CD8-positive, alpha-beta memory T cell (primary cell): ENCODE measurements at regions not wholly inside any gene's neighbourhood (a gene's known extent, or its start where the extent isn't known, plus 50 kb on each side); places are given as distances from the start of the nearest gene placed in this dataset.

Experiments
- CTCF ChIA-PET: fragments of 350-600 bp; sonication (Branson Sonifier 250); formaldehyde crosslinking; loops from one replicate; lab custom pipeline; 2021; ENCODE audit warnings: antibody characterized with exemption; lab: Charles Lee
- POLR2A ChIA-PET: fragments of 350-600 bp; sonication (Branson Sonifier 250); formaldehyde crosslinking; loops from one replicate; lab custom pipeline; 2021; ENCODE audit warnings: antibody characterized with exemption; lab: Charles Lee
- DNase-seq, 5 donors: peaks; one replicate each; pipeline versions ENCODE4 v3.0.0 to v3.0.0-alpha.2; 2020 to 2022; ENCODE audit warnings: mixed read lengths in 1 of 5
- H3K27ac ChIP-seq: one replicate; pipeline ENCODE4 v1.7.0; 2013; ENCODE audit warnings: low read depth, mild to moderate bottlenecking, low read length, moderate library complexity
- H3K27me3 ChIP-seq: 2 replicates; pipeline ENCODE4 v1.7.0; 2013; ENCODE audit warnings: low read length, mild to moderate bottlenecking; ENCODE audit not compliant: insufficient read depth, poor library complexity, severe bottlenecking
- H3K36me3 ChIP-seq: 2 replicates; pipeline ENCODE4 v1.7.0; 2013; ENCODE audit warnings: mild to moderate bottlenecking, low read length, moderate library complexity; ENCODE audit not compliant: insufficient read depth
- H3K4me1 ChIP-seq: 2 replicates; pipeline ENCODE4 v1.7.0; 2013; ENCODE audit warnings: mild to moderate bottlenecking, low read length, moderate library complexity; ENCODE audit not compliant: insufficient read depth
- H3K4me3 ChIP-seq: 2 replicates; pipeline ENCODE4 v1.7.0; 2013; ENCODE audit warnings: mild to moderate bottlenecking, low read length
- H3K9me3 ChIP-seq: 2 replicates; pipeline ENCODE4 v1.7.0; 2013; ENCODE audit warnings: mild to moderate bottlenecking, low read length
- H3K27ac Mint-ChIP-seq, 8 donors: one replicate each; pipeline ENCODE4 v1.8.0; 2020 to 2021; ENCODE audit warnings: mixed read lengths in 8 of 8, mild to moderate bottlenecking in 6 of 8, inconsistent platforms in 3 of 8, moderate library complexity in 3 of 8
- H3K27me3 Mint-ChIP-seq, 2 donors: one replicate each; pipeline ENCODE4 v1.8.0; 2020 to 2021; ENCODE audit warnings: mixed read lengths in 2 of 2, mild to moderate bottlenecking in 1 of 2, moderate library complexity in 1 of 2
- H3K36me3 Mint-ChIP-seq, 3 donors: one replicate each; pipeline ENCODE4 v1.8.0; 2020 to 2021; ENCODE audit warnings: mixed read lengths in 3 of 3, inconsistent platforms in 1 of 3, mild to moderate bottlenecking in 1 of 3
- H3K4me1 Mint-ChIP-seq, 3 donors: one replicate each; pipeline ENCODE4 v1.8.0; 2020 to 2021; ENCODE audit warnings: mixed read lengths in 3 of 3, inconsistent platforms in 1 of 3, mild to moderate bottlenecking in 1 of 3
- H3K4me3 Mint-ChIP-seq, 7 donors: one replicate each; pipeline ENCODE4 v1.8.0; 2020 to 2021; ENCODE audit warnings: mixed read lengths in 7 of 7, mild to moderate bottlenecking in 6 of 7, moderate library complexity in 4 of 7, inconsistent platforms in 2 of 7
- H3K9me3 Mint-ChIP-seq, 5 donors: one replicate each; pipeline ENCODE4 v1.8.0; 2020 to 2022; ENCODE audit warnings: mixed read lengths in 5 of 5, mild to moderate bottlenecking in 3 of 5, moderate library complexity in 2 of 5, inconsistent platforms in 1 of 5

DNA sequence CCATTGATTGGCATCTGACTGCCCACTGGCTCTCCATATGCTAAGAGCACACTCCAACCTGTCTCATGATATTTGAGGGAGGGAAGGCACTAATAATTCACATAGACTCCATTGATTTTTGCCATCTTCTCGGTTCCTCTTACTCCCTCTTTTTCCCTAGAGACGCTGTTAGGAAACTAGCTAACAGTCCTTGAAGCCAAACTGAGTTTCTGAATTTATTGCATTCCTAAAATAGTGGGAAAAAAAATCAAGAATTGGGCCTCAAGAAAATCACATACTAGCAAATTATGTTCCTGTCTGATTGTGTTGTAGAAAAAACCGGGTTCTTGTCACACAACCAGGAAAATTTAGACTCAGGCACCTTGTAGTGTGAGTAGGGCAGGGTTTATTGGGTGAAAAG is 86.4 kb upstream of the SLC7A1 start:
- no peaks in the 10 kb centered on the region for H3K27me3 ChIP-seq
- no peak overlapping the region for H3K27ac ChIP-seq
- no peaks in the 10 kb centered on the region for H3K36me3 ChIP-seq
- ChIA-PET POLR2A (no interaction called here), CTCF (no interaction called here)
- Mint-ChIP-seq H3K4me3 (no peak overlapping the region), H3K27me3 (peaks cover 2 to 12% of the 10 kb centered on the region in 2 donors), H3K4me1 (no peaks in the 10 kb centered on the region), H3K36me3 (no peaks in the 10 kb centered on the region), H3K27ac (no peak overlapping the region), H3K9me3 (peaks cover 0 to 3% (median 0%) of the 10 kb centered on the region in 5 donors)
- no peak overlapping the region for H3K4me3 ChIP-seq
- no peak for DNase-seq
- no peaks in the 10 kb centered on the region for H3K4me1 ChIP-seq
- H3K9me3 ChIP-seq, result no peaks in the 10 kb centered on the region

DNA sequence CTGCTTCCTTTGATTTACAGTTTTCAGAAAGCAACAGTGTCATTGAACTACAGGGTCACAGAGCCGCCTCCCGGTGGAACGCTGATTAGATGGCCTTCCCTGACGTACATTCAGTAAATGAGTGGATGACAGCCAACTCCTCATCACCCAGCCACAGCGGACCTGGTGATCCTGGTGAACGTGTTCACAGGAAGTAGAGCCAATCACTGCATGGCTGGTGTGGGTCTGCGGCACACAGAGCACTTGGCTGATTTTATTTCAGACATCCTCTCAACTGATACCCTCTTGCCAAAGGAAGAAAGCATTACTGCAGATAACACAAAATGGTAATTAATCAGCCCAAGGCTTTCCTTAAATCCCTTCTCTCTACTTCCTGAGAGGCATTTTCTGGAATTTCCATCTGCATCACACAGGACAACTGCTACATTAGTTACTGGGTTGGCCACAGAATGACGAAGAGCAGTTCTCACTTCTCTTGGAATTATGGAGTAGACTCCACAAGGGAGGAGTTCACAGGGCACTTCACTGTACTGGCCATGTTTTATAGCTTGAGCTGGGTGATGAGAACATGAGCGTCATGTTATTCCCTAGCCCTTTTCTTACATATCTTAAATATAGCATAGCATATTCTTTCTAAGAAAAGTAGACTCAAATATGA is 84.0 kb upstream of the SLC7A1 start:
- Mint-ChIP-seq H3K36me3 (no peaks in the 10 kb centered on the region), H3K9me3 (peaks cover 0 to 3% (median 0%) of the 10 kb centered on the region in 5 donors), H3K27ac (no peak overlapping the region), H3K4me3 (no peak overlapping the region), H3K27me3 (peaks cover 0 to 18% of the 10 kb centered on the region in 2 donors), H3K4me1 (no peaks in the 10 kb centered on the region)
- Histone ChIP-seq H3K27me3 (no peaks in the 10 kb centered on the region), H3K4me3 (no peak overlapping the region), H3K36me3 (no peaks in the 10 kb centered on the region), H3K27ac (no peak overlapping the region), H3K4me1 (no peaks in the 10 kb centered on the region), H3K9me3 (no peaks in the 10 kb centered on the region)
- CTCF ChIA-PET, result no interaction called here
- POLR2A ChIA-PET, result no interaction called here
- no peak for DNase-seq

DNA sequence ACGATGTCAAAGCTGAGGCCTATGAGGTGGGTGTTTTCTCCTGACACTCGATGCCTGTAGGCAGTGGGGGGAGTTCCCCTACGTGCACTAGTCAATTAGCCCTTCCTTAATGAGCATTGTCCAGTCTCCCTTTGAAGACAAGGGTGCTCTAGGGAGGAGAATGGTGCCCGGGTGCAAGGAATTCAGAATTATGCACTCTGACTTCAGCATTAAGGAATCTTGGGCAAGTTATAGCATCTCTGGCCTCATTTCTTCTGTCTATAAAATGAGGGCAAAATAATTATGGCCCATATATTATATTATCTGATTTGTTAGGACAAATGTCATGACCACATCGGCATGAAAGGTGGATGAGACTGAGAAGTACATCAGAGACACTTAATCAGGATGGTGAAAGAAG is 82.1 kb upstream of the SLC7A1 start:
- H3K36me3 ChIP-seq, result no peaks in the 10 kb centered on the region
- CTCF ChIA-PET, result no interaction called here
- H3K4me1 ChIP-seq, result no peaks in the 10 kb centered on the region
- H3K27me3 ChIP-seq, result no peaks in the 10 kb centered on the region
- peaks cover 5 to 21% of the 10 kb centered on the region in 2 donors for H3K27me3 Mint-ChIP-seq
- no peak overlapping the region for H3K27ac Mint-ChIP-seq
- no peaks in the 10 kb centered on the region for H3K36me3 Mint-ChIP-seq
- no peaks in the 10 kb centered on the region for H3K9me3 ChIP-seq
- H3K4me3 ChIP-seq, result no peak overlapping the region
- peaks cover 0 to 13% (median 3%) of the 10 kb centered on the region in 5 donors for H3K9me3 Mint-ChIP-seq
- DNase-seq, result no peak
- H3K4me3 Mint-ChIP-seq, result no peak overlapping the region
- POLR2A ChIA-PET, result no interaction called here
- no peaks in the 10 kb centered on the region for H3K4me1 Mint-ChIP-seq
- no peak overlapping the region for H3K27ac ChIP-seq

DNA sequence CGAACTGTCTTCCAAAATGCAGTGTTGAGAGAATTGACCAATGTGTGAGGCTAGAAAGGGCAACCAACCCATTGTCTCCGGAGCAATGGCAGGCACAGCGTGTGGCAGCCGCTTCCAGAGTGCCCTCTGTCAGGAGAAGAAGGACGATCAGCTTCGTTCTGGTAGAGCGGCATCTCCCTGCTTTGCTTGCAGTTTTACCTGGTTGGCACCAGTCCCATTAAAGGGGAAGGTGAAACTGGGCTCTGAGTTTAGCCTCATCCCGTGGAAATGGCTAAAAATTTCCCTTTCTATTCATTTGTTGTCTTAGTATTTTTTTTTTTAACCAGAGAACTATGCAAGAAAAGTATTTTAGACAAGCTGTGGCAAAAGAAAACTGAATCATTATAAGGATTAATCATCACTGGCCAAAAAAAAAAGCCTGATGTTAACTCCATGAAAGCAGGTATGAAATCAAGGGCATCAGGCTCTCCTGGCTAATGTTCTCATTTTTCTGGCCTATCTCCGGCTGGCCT is 81.5 kb upstream of the SLC7A1 start:
- H3K27me3 Mint-ChIP-seq, result peaks cover 5 to 21% of the 10 kb centered on the region in 2 donors
- ChIA-PET CTCF (interaction anchor here (0.7 kb wide), 1 partner anchor 123 kb away, joined by 3 read pairs; no protein-coding TSS in a partner anchor), POLR2A (no interaction called here)

DNA sequence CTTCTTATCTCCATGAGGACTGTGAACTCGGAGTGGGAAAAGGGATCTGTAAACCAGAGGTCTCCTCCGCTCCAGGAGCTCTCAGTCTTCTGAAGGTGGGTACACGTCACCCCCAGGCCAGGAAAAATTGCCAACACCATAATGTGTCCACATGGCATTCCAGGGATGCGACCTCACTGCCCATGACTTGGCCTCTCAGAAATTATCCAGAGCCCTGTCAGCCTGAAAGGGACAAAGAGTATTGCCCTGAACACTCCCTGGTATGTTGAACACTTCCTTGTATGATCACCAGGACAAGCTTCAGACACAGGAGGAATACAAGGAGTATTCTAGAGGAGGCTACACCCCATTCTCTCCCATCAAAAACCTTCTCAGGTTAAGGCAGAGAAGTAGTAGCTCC is 81.0 kb upstream of the SLC7A1 start:
- Mint-ChIP-seq H3K4me3 (no peak overlapping the region), H3K36me3 (no peaks in the 10 kb centered on the region), H3K27ac (no peak overlapping the region), H3K9me3 (peaks cover 0 to 18% (median 12%) of the 10 kb centered on the region in 5 donors), H3K27me3 (peaks cover 5 to 18% of the 10 kb centered on the region in 2 donors), H3K4me1 (no peaks in the 10 kb centered on the region)
- POLR2A ChIA-PET, result no interaction called here
- no peak overlapping the region for H3K27ac ChIP-seq
- H3K4me3 ChIP-seq, result no peak overlapping the region
- no peaks in the 10 kb centered on the region for H3K27me3 ChIP-seq
- H3K36me3 ChIP-seq, result no peaks in the 10 kb centered on the region
- no peaks in the 10 kb centered on the region for H3K9me3 ChIP-seq
- no peaks in the 10 kb centered on the region for H3K4me1 ChIP-seq
- DNase-seq, result no peak
- CTCF ChIA-PET, result interaction anchor here (0.7 kb wide), 1 partner anchor 123 kb away, joined by 3 read pairs; no protein-coding TSS in a partner anchor

More for the DNA sequence above, 81.5 kb upstream of the SLC7A1 start:
- H3K4me3 ChIP-seq, result no peak overlapping the region
- no peaks in the 10 kb centered on the region for H3K9me3 ChIP-seq
- H3K9me3 Mint-ChIP-seq, result peaks cover 0 to 18% (median 9%) of the 10 kb centered on the region in 5 donors
- H3K36me3 ChIP-seq, result no peaks in the 10 kb centered on the region
- no peak overlapping the region for H3K27ac ChIP-seq
- DNase-seq, result no peak
- H3K27ac Mint-ChIP-seq, result no peak overlapping the region
- H3K36me3 Mint-ChIP-seq, result no peaks in the 10 kb centered on the region
- H3K27me3 ChIP-seq, result no peaks in the 10 kb centered on the region
- no peaks in the 10 kb centered on the region for H3K4me1 ChIP-seq
- H3K4me1 Mint-ChIP-seq, result no peaks in the 10 kb centered on the region
- H3K4me3 Mint-ChIP-seq, result no peak overlapping the region

- Histone ChIP-seq H3K27me3 (no peaks in the 10 kb centered on the region), H3K9me3 (no peaks in the 10 kb centered on the region), H3K27ac (no peak overlapping the region), H3K4me1 (no peaks in the 10 kb centered on the region), H3K4me3 (no peak overlapping the region), H3K36me3 (no peaks in the 10 kb centered on the region)
- Mint-ChIP-seq H3K9me3 (peaks cover 0 to 18% (median 12%) of the 10 kb centered on the region in 5 donors), H3K27me3 (peaks cover 5 to 15% of the 10 kb centered on the region in 2 donors), H3K4me1 (no peaks in the 10 kb centered on the region), H3K36me3 (no peaks in the 10 kb centered on the region), H3K27ac (no peak overlapping the region), H3K4me3 (no peak overlapping the region)
- CTCF ChIA-PET, result no interaction called here
- POLR2A ChIA-PET, result no interaction called here
- no peak for DNase-seq
These were observed 79.0 kb upstream of the SLC7A1 start for GRCh38 chr13:29674532-29674931.

DNA sequence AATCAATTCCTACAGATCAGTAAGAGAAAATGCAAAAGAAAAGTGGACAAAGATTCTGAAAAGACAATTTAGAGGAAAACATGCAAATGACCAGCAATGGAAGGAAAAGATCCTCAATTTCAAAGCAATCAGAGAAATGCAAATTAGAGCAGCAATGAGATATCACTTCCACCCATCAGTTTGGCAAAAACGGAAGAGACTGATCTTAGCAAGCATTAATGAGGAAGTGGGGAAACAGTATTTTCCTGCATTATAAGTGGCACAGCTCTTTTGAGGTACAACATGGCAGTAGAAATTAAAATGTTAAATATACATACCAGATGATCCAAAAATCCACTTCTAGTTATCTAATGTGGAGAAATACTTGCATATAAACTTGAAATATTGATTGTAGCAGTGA is 69.1 kb upstream of the SLC7A1 start:
- Histone ChIP-seq H3K4me1 (no peaks in the 10 kb centered on the region), H3K36me3 (no peaks in the 10 kb centered on the region), H3K4me3 (no peak overlapping the region), H3K27me3 (no peaks in the 10 kb centered on the region), H3K9me3 (peaks cover 3% of the 10 kb centered on the region), H3K27ac (no peak overlapping the region)
- CTCF ChIA-PET, result no interaction called here
- Mint-ChIP-seq H3K27me3 (peaks cover 33% of the 10 kb centered on the region in 2 donors), H3K36me3 (peaks cover 0 to 15% (median 2%) of the 10 kb centered on the region in 3 donors), H3K4me3 (no peak overlapping the region), H3K9me3 (peaks cover 12 to 57% (median 45%) of the 10 kb centered on the region in 5 donors), H3K27ac (no peak overlapping the region), H3K4me1 (no peaks in the 10 kb centered on the region)
- no peak for DNase-seq
- POLR2A ChIA-PET, result no interaction called here

GRCh38 chr13:29654843-29655547 is 59.5 kb upstream of the SLC7A1 start:
- ChIA-PET POLR2A (no interaction called here), CTCF (no interaction called here)

More at GRCh38 chr13:29654843-29655547, 59.5 kb upstream of the SLC7A1 start:
- Histone ChIP-seq H3K27ac (no peak overlapping the region), H3K4me1 (no peaks in the 10 kb centered on the region), H3K36me3 (no peaks in the 10 kb centered on the region), H3K4me3 (no peak overlapping the region), H3K9me3 (peaks cover 3% of the 10 kb centered on the region), H3K27me3 (no peaks in the 10 kb centered on the region)
- H3K9me3 Mint-ChIP-seq, result peaks cover under 1 to 11% (median 7%) of the 10 kb centered on the region in 5 donors
- no peak overlapping the region for H3K27ac Mint-ChIP-seq
- H3K27me3 Mint-ChIP-seq, result peaks cover 7 to 20% of the 10 kb centered on the region in 2 donors
- H3K36me3 Mint-ChIP-seq, result peaks cover 0 to 19% (median 4%) of the 10 kb centered on the region in 3 donors
- H3K4me3 Mint-ChIP-seq, result no peak overlapping the region
- DNase-seq, result no peak
- H3K4me1 Mint-ChIP-seq, result peaks cover 0 to 3% (median 0%) of the 10 kb centered on the region in 3 donors
